ENCODE measurements at regions not wholly inside any gene's neighbourhood (a gene's known extent, or its start where the extent isn't known, plus 50 kb on each side); places are given as distances from the start of the nearest gene placed in this dataset.
"Not testable (repeated sequence)": the region's sequence is repeated elsewhere in the genome, so short reads cannot be mapped to it uniquely, and the experiment has no call there.

GRCh38 chr18:75854174-75854573 is 426.7 kb upstream of the SMIM21 start:
- H3K4me3 ChIP-seq (ENCODE audit: insufficient read depth, low read depth, low read length) = no peak overlapping the region
- no peaks in the 10 kb centered on the region for H3K27me3 ChIP-seq (ENCODE audit: control insufficient read depth, insufficient read depth, low read length)
- peak; percentile 63 for DNase-seq
- no peaks in the 10 kb centered on the region for H3K36me3 ChIP-seq (replicated peaks; ENCODE audit: control insufficient read depth, insufficient read depth, low read length)

GRCh38 chr18:75846321-75846720 is 418.8 kb upstream of the SMIM21 start:
- no peak overlapping the region; the same call in 1 of the 2 replicates for H3K4me3 ChIP-seq (ENCODE audit: insufficient read depth, low read depth, low read length)
- H3K27me3 ChIP-seq (ENCODE audit: control insufficient read depth, insufficient read depth, low read length) = peaks cover 3% of the 10 kb centered on the region; the same call in 1 of the 2 replicates
- H3K36me3 ChIP-seq (replicated peaks; ENCODE audit: control insufficient read depth, insufficient read depth, low read length) = no peaks in the 10 kb centered on the region
- DNase-seq = no peak

GRCh38 chr18:75845413-75845812 is 417.9 kb upstream of the SMIM21 start:
- no peak for DNase-seq
- no peaks in the 10 kb centered on the region for H3K36me3 ChIP-seq (replicated peaks; ENCODE audit: control insufficient read depth, insufficient read depth, low read length)
- H3K27me3 ChIP-seq (ENCODE audit: control insufficient read depth, insufficient read depth, low read length) = peaks cover 3% of the 10 kb centered on the region; the same call in 1 of the 2 replicates
- no peak overlapping the region for H3K4me3 ChIP-seq (ENCODE audit: insufficient read depth, low read depth, low read length)

- no peak for DNase-seq
- H3K4me3 ChIP-seq (ENCODE audit: insufficient read depth, low read depth, low read length) = no peak overlapping the region
- no peaks in the 10 kb centered on the region for H3K36me3 ChIP-seq (replicated peaks; ENCODE audit: control insufficient read depth, insufficient read depth, low read length)
- peaks cover 3% of the 10 kb centered on the region; the same call in 1 of the 2 replicates for H3K27me3 ChIP-seq (ENCODE audit: control insufficient read depth, insufficient read depth, low read length)
Measured at GRCh38 chr18:75844146-75844545, 416.6 kb upstream of the SMIM21 start.

- Histone ChIP-seq H3K27me3 (ENCODE audit: control insufficient read depth, insufficient read depth, low read length) (no peaks in the 10 kb centered on the region), H3K36me3 (replicated peaks; ENCODE audit: control insufficient read depth, insufficient read depth, low read length) (no peaks in the 10 kb centered on the region), H3K4me3 (ENCODE audit: insufficient read depth, low read depth, low read length) (no peak overlapping the region)
- no peak for DNase-seq
Measured at GRCh38 chr18:75840131-75840530, 412.6 kb upstream of the SMIM21 start.

GRCh38 chr18:75839686-75840085 is 412.2 kb upstream of the SMIM21 start:
- DNase-seq; H3K36me3 ChIP-seq (replicated peaks; ENCODE audit: control insufficient read depth, insufficient read depth, low read length); H3K4me3 ChIP-seq (ENCODE audit: insufficient read depth, low read depth, low read length); H3K27me3 ChIP-seq (ENCODE audit: control insufficient read depth, insufficient read depth, low read length): not testable (repeated sequence)

GRCh38 chr18:75839041-75839440 is 411.5 kb upstream of the SMIM21 start:
- Histone ChIP-seq H3K27me3 (ENCODE audit: control insufficient read depth, insufficient read depth, low read length) (no peaks in the 10 kb centered on the region), H3K36me3 (replicated peaks; ENCODE audit: control insufficient read depth, insufficient read depth, low read length) (no peaks in the 10 kb centered on the region)
- DNase-seq = no peak

GRCh38 chr18:75837316-75837715 is 409.8 kb upstream of the SMIM21 start:
- Histone ChIP-seq H3K36me3 (replicated peaks; ENCODE audit: control insufficient read depth, insufficient read depth, low read length) (no peaks in the 10 kb centered on the region), H3K27me3 (ENCODE audit: control insufficient read depth, insufficient read depth, low read length) (no peaks in the 10 kb centered on the region), H3K4me3 (ENCODE audit: insufficient read depth, low read depth, low read length) (no peak overlapping the region)
- no peak for DNase-seq

More at GRCh38 chr18:75839041-75839440, 411.5 kb upstream of the SMIM21 start:
- no peak overlapping the region for H3K4me3 ChIP-seq (ENCODE audit: insufficient read depth, low read depth, low read length)

GRCh38 chr18:75836516-75836915 is 409.0 kb upstream of the SMIM21 start:
- Histone ChIP-seq H3K4me3 (ENCODE audit: insufficient read depth, low read depth, low read length) (no peak overlapping the region), H3K36me3 (replicated peaks; ENCODE audit: control insufficient read depth, insufficient read depth, low read length) (no peaks in the 10 kb centered on the region), H3K27me3 (ENCODE audit: control insufficient read depth, insufficient read depth, low read length) (no peaks in the 10 kb centered on the region)
- DNase-seq = no peak

- DNase-seq = no peak
- Histone ChIP-seq H3K36me3 (replicated peaks; ENCODE audit: control insufficient read depth, insufficient read depth, low read length) (no peaks in the 10 kb centered on the region), H3K27me3 (ENCODE audit: control insufficient read depth, insufficient read depth, low read length) (no peaks in the 10 kb centered on the region), H3K4me3 (ENCODE audit: insufficient read depth, low read depth, low read length) (no peak overlapping the region)
Measured at GRCh38 chr18:75831960-75832359, 404.5 kb upstream of the SMIM21 start.

- Histone ChIP-seq H3K4me3 (ENCODE audit: insufficient read depth, low read depth, low read length) (no peak overlapping the region), H3K36me3 (replicated peaks; ENCODE audit: control insufficient read depth, insufficient read depth, low read length) (no peaks in the 10 kb centered on the region), H3K27me3 (ENCODE audit: control insufficient read depth, insufficient read depth, low read length) (no peaks in the 10 kb centered on the region)
- no peak for DNase-seq
Measured at GRCh38 chr18:75830828-75831227, 403.3 kb upstream of the SMIM21 start.

- no peak for DNase-seq
- H3K36me3 ChIP-seq (replicated peaks; ENCODE audit: control insufficient read depth, insufficient read depth, low read length) = no peaks in the 10 kb centered on the region
- H3K27me3 ChIP-seq (ENCODE audit: control insufficient read depth, insufficient read depth, low read length) = no peaks in the 10 kb centered on the region
- H3K4me3 ChIP-seq (ENCODE audit: insufficient read depth, low read depth, low read length) = no peak overlapping the region
Measured at GRCh38 chr18:75829091-75829490, 401.6 kb upstream of the SMIM21 start.

GRCh38 chr18:75828379-75828778 is 400.9 kb upstream of the SMIM21 start:
- Histone ChIP-seq H3K27me3 (ENCODE audit: control insufficient read depth, insufficient read depth, low read length) (no peaks in the 10 kb centered on the region), H3K4me3 (ENCODE audit: insufficient read depth, low read depth, low read length) (no peak overlapping the region), H3K36me3 (replicated peaks; ENCODE audit: control insufficient read depth, insufficient read depth, low read length) (no peaks in the 10 kb centered on the region)
- DNase-seq = no peak

- Histone ChIP-seq H3K4me3 (ENCODE audit: insufficient read depth, low read depth, low read length) (no peak overlapping the region), H3K36me3 (replicated peaks; ENCODE audit: control insufficient read depth, insufficient read depth, low read length) (no peaks in the 10 kb centered on the region), H3K27me3 (ENCODE audit: control insufficient read depth, insufficient read depth, low read length) (no peaks in the 10 kb centered on the region)
- peak; percentile 22 for DNase-seq
Measured at GRCh38 chr18:75827751-75828287, 400.3 kb upstream of the SMIM21 start.

GRCh38 chr18:75824661-75825060 is 397.2 kb upstream of the SMIM21 start:
- H3K4me3 ChIP-seq (ENCODE audit: insufficient read depth, low read depth, low read length) = no peak overlapping the region
- H3K36me3 ChIP-seq (replicated peaks; ENCODE audit: control insufficient read depth, insufficient read depth, low read length) = no peaks in the 10 kb centered on the region
- DNase-seq = no peak
- H3K27me3 ChIP-seq (ENCODE audit: control insufficient read depth, insufficient read depth, low read length) = no peaks in the 10 kb centered on the region

- no peak overlapping the region for H3K4me3 ChIP-seq (ENCODE audit: insufficient read depth, low read depth, low read length)
- no peaks in the 10 kb centered on the region for H3K36me3 ChIP-seq (replicated peaks; ENCODE audit: control insufficient read depth, insufficient read depth, low read length)
- DNase-seq = no peak
- H3K27me3 ChIP-seq (ENCODE audit: control insufficient read depth, insufficient read depth, low read length) = no peaks in the 10 kb centered on the region
Measured at GRCh38 chr18:75823471-75823870, 396.0 kb upstream of the SMIM21 start.
